Amygdala (tissue), 56 donors: ENCODE measurements at regions not wholly inside any gene's neighbourhood (a gene's known extent, or its start where the extent isn't known, plus 50 kb on each side); places are given as distances from the start of the nearest gene placed in this dataset.
"Not testable (repeated sequence)": the region's sequence is repeated elsewhere in the genome, so short reads cannot be mapped to it uniquely, and the experiment has no call there.

ENCODE experiments used
- DNase-seq, 56 donors: peaks; one replicate each; lab custom pipeline; 2025; lab: John Stamatoyannopoulos, UW

DNA sequence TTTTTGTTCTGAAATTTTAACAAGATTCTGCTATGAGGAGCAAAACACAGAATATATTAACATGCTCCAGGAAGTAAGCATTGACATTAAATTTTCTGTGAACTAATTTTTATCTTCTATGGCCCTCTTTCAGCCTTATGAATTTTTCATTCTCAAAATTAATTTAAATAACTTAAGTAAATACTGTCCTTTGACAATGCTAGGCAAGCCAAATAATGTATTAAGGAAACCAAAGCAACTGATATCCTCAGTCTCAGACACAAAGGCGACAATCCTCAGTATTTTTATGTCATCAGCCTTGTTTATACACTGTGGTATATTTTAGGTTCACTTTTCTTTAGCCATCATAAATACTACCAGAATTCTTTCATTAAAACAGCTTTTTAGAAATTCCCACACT lies 159.8 kb downstream of the CGGBP1 start:
- DNase-seq = no peak

DNA sequence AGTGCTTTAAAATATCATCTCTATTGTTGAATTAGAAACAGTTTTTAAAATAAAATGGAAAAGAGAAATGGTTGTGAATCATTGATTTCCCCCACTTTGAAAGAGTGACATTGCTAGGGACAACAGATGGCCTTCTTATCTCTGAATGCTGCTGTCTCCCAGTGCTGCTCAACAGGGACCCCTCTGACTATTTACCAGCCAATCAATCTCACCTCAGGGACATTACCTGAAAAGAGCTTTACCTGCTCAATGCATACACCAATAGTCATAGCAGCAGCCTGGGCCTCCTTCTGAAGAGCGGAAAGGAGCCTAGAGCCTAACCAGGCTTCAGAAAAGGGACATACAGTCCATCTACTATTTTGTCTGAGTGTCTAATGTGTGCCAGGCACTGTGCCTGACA lies 162.8 kb downstream of the CGGBP1 start:
- DNase-seq = no peak

DNA sequence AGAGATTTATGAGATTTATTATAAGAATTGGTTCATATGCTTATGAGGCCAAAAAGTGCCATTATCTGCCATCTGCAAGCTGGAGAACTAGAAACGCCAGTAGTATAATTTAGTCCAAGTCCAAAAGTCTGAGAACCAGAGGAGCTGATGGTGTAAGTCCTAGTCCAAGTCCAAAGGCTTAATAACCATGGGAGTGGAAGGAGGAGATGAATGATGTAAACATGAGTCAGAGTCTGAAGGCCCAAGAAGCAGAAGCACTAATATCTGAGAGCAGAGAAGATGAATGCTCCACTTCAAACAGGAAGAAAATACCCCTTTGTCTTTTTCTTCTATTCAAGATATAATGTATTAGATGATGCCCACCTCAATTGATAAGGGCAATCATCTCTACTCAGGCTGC lies 185.7 kb downstream of the CGGBP1 start:
- no peak for DNase-seq

DNA sequence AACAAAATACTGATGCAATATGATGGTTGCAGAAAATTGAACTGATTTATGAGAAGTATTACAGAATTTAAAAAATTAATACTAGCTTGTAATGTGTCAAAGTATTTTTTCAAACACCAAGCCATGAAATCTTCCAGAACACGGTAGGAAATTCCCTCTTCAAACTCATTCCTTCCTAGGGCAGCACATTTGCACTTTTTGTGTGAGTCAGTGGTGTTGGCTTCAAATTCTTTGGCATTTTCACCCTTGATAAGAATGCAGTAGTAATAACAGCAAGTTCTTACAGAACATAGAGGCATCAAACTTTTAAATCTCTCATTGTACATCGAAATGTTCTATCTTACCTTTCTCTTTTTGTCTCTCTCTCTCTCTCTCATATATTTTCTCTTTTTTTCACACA lies 191.8 kb downstream of the CGGBP1 start:
- DNase-seq = no peak

DNA sequence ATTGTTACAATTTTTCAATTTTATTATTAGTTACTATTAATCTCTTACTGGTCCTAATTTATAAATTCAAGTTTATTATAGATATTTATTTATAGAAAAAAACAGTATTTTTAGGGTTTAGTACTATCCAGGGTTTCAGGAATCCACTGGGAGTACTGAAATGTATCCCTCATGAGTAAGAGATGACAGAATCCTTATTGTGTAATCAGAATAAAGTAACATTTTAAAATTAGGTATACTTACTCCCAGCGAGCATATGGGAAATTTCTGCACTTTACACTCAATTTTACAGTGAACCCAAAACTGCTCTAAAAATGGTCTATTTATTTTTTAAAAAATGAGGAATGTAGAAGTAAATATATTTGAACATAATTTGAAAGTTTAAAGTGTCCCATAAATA lies 202.7 kb downstream of the CGGBP1 start:
- DNase-seq = no peak

DNA sequence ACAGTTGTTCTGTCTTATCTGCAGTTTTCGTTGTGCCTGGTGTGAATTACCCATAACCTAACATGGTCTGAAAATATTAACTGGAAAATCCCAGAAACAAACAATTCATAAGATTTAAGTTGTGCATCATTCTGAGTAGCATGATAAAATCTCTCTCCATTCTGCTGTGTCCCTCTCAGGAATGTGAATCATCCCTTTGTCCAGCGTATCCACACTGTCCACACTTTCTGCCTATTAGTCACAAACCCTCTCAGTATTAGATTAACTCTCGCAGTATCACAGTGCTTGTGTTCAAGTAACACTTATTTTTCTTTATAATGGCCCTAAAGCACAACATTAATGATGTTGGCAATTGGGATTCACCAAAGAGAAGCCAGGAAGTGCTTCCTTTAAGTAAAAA lies 203.2 kb downstream of the CGGBP1 start:
- no peak for DNase-seq

DNA sequence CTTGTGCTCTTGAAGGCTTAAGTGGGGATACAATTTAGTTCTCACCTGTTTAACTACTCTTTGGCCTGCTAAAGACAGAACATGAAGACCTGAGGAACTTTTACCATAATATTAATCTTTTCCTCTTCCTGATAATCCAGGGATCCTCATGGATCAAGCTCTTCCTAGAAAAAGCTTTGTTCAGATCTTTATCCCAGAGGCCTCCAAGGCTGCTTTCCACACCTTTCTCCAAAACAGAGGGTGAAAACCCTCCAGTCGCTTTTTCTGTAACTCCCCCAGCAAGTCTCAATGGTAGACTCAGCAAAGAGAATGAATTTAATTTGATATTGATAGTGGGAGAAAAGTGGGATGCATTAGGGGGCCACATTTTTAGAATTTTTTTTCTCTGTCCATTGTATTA lies 203.6 kb downstream of the CGGBP1 start:
- DNase-seq = no peak

DNA sequence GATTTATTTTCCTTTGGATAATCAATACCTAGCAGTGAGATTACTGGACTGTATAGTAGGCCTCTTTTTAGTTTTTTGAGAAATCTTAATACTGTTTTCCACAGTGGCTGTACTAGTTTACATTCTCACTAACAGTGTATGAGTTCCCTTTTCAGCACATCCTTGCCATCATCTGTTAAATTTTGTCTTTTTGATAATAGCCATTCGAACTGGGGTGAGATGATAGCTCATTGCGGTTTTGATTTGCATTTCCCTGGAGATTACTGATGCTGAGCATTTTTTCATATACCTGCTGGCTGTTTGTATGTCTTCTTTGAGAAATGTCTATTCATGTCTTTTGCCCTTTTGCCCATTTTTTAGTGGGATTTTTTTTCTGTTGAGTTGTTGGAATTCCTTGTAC lies 210.8 kb downstream of the CGGBP1 start:
- no peak for DNase-seq

DNA sequence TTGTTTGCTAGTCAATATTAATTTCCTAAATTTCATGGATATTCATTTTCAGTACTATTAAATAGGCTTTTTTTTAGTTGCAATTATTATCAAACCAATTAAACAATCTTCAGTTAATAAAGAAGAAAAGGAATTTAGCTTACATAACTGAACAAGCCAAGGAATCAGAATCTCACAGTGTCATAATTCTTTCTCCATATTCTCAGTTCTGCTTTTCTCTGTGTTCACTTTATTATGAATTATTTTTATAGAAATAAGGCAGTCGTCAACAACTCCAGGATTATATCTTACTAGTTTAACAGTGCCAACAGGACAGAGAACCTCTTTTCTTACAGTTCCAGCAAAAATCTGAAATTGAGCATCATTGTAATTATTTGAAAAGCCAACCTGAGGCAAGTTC lies 221.7 kb downstream of the CGGBP1 start:
- no peak for DNase-seq

DNA sequence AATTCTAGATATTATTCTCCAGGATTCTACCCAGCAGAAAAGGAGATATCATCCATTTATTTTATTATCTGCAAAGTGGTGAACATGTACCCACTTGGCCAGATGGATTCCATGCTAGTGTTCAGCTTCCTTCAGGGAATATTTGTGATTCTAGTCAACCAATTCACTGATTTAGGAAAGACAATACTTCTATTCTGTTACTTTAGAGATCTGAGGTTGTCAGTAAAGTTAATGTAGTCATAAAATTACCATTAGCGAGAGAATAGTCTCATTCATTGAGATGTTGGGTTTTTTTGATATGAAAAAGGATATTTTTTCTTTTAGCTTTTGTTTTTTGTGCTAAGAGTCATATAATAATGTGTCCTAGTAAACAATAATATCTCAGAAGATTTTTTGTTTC lies 222.8 kb downstream of the CGGBP1 start:
- no peak for DNase-seq

DNA sequence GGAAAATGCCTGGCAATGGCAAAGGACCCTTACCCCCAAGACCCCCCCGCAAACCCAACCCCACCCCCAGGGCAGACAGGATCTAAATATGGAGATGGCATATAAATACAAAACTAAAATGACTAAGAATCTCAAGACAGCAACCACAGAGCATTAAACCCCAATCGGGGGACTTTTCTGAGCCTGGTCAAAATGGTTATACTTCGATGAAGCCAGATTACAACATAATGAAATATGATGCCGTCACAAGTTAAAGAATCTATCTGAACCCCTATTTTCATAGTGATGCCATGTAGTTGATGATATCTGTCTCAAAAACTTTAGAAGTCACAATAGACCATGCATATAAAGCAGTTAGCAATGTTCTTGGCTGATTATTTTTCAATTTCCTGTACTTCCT lies 223.6 kb downstream of the CGGBP1 start:
- DNase-seq = no peak

DNA sequence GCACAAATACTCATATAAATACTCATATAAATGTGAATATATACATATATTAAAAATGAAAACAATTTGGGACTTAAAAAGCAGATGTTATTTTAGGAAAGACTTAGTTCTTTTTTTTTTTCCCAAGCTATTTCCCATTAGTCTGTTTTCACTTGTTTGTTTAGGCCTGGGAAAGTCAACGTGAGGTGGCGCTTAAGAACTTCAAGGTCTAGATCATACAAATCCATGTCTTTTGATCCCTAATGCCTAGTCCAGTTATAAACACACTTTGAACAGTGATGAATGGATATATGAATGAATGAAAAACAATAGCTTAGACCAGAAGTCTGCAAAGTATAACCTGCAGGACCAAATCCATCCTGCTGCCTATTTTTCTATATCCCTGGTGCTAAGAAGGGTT lies 224.5 kb downstream of the CGGBP1 start:
- DNase-seq = no peak

DNA sequence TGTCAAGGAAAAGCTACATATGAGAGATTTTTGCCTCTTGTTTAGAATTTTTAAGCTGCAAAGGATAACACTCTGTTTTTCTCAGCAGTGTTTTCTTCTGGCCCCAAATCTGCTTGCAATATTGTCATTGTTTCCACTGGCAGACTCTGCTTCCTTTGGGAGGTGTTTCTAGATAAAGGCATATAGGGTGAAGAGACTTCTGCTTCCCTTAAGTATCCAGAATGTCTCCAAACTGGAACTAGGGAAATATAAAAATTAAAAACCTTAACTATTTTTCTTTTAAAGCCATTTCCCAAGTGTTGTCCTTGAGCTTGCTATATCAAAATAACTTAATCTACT lies 225.8 kb downstream of the CGGBP1 start:
- DNase-seq = no peak

DNA sequence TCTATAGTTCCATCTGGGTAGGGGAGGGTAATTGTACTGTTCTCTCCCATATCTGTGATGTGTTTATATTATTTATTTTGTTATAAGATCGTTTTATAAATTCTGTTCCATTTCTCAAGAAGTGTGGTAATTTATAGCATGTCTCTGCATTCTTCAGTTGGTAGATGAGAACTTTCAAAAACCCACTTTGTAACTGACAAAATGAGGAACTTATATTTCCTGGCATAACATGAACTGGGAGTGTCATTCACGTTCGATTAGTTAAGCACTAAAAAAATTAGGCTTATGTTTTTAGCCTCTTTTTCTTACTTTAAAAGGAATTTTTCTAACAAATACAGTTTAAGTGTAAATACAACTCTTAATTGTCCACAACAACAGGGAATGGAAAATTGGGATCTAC lies 230.8 kb downstream of the CGGBP1 start:
- no peak for DNase-seq

DNA sequence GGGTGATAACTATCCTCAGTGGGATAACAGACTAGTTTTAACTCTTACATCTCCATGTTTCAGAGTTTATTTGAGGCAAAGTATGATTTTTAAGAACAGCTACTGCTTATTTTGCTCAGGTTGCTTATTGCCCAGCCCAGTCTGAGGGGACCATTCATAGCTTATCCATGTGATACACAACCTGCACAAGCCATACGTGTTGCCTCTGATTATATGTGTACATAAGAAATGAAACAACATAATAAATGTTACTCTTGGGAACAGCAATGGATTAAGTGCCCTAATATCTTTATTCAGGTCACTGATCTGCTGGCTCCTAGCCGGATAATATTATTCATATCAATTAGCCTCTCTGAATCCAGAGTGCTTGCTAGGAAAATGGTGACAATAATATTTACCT lies 236.2 kb downstream of the CGGBP1 start:
- DNase-seq = no peak

DNA sequence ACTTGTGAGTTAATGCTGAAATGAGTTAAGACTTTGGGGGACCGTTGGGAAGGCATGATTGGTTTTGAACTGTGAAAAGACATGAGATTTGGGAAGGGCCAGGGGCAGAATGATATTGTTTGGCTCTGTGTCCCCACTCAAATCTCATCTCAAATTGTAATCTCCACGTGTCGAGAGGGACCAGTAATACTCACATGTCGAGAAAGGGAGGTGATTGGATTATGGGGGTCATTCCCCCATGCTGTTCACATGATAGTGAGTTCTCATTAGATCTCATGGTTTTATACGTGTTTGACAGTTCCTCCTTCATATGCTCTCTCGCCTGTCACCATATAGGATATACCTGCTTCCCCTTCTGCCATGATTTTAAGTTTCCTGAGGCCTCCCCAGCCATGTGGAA lies 245.3 kb downstream of the CGGBP1 start:
- DNase-seq = not testable (repeated sequence)

DNA sequence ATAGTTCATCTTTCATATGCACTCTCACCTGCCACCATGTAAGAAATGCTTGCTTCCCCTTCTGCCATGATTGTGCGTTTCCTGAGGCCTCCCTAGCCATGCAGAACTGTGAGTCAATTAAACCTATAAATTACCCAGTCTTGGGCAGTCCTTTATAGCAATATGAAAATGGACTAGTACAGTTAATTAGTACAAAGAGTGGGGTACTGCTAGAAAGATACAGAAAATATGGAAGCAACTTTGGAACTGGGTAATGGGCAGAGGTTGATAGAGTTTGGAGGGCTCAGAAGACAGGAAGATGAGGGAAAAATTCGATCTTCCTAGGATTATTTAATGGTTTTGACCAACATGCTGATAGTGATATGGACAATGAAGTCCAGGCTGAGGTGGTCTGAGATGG lies 246.9 kb downstream of the CGGBP1 start:
- DNase-seq = no peak

DNA sequence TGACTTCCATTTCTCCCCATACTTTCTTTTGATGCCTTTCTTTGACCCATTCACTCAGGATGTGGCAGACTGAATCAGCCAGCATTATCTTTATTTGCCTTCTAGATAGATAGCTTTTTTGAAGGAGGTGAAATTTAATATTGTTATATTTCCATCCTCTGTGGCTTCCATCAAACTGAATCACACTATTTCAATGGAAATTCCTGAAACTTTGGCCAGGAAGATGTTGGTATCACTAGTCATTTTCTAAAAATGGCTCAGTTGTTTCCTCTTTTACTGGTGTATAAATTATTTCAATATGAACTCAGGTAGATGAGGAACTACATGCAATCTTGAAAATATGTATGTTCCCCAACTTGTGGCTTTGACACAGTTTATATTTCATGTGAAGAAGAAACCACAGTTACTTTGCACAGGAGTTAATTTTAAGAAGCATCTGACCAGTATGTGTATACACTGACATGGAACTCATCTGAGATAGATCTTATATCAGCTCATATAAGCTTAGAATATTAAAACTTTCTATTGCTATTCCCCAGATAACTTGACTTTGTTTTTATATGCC lies 248.3 kb downstream of the CGGBP1 start:
- no peak for DNase-seq

DNA sequence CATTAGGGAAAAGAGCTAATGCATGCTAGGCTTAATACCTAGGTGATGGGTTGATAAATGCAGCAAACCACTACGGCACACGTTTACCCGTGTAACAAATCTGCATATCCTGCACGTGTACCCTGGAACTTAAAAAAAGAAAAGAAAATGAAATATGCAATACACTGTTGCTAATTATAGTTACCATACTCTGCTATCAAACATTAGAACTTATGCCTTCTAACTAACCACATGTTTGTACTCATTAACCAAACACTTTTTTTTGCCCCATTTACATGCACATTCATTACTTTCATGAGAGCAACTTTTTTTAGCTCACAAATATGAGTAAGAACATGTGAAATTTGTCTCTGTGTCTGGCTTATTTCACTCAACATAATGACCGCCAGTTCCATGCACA lies 253.1 kb downstream of the CGGBP1 start:
- no peak for DNase-seq

DNA sequence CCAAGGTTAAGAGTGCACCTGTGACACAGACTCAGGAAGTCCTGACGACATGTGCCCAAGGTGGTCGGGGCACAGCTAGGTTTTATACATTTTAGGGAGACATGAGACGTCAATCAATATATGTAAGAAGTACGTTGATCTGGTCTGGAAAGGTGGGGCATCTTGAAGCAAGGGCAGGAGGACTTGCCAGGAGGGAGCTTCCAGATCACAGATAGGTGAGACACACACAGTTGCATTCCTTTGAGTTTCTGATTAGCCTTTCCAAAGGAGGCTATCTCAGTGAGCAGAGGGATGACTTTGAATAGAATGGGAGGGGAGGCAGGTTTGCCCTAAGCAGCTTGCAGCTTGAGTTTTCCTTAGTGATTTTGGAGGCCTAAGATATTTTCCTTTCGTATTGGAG lies 257.4 kb downstream of the CGGBP1 start:
- DNase-seq = no peak

DNA sequence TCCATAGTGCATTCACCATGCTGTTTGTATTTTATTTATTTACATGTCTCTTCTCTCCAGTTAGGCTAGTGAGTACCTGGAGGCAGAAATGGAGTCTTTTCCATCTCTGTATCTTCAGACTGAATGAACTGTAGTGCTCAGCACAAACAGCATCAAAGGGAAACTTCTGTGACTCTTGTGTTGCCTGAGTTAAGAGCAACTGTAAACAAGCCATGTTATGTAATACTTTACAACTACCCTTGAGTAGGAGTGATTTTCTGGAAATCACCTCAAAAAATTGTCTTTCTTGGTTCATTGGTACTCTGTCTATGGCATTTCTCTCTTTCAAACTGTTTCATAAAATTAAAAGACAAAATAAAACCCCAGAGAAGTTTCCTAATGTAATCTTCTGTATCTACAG lies 258.3 kb downstream of the CGGBP1 start:
- no peak for DNase-seq

DNA sequence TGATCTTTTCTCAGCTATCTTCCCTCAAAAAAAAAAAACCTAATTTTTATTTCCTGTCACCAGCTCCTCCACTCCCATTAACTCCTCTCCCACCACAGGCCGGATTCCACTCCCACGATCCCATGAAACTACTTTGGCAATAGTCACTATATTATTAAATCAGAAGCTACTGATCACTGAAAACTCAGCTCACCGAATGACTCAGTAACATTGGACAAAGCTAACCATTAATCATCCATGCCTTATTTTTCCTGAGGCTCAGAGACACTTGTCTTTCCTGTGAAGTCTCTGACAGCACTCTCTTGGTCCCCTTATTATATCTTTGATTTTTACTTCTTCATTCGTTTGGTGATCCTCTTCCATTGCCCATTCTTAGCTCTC lies 260.2 kb downstream of the CGGBP1 start:
- no peak for DNase-seq

DNA sequence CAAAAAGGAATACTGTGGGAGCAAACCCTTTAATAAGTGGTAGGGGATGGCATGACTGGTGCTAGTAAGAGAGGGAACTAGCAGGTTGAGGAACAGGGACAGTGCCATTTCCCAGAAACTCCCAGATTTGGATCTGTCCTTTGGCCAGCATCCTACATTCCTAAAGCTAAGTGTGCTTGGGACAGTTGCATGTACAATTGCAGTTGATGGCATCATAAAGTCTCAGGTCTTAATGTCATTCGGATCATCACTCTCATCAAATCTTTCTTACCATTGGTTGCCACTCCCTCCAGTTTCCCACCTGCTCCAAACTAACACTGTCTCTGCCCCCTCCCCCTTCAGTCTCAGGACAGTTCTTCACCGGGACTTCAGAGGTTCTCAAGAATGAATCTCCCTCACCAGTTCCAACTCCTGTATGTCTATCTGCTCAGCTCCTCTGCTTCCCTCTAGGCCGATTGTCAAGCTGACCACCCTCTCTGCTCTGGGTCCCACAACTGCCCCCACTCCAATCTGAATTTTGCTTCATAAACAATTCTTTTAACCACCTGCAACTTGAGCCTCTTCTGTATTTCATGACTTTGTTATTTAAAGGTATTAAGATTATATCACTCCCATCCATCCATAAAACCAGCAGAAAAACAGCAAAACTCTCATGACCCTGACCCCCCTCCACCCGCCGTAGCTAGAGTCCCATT lies 260.8 kb downstream of the CGGBP1 start:
- DNase-seq = no peak
